GM21723 (cell line): ENCODE measurements at regions not wholly inside any gene's neighbourhood (a gene's known extent, or its start where the extent isn't known, plus 50 kb on each side); places are given as distances from the start of the nearest gene placed in this dataset.

Experiments
- ATAC-seq: cut with Tn5 transposase; IDR thresholded peaks from one replicate; pipeline ENCODE4 v1.9.1; 2021; ENCODE audit warnings: mild to moderate bottlenecking, moderate library complexity; ENCODE audit not compliant: unreplicated experiment

DNA sequence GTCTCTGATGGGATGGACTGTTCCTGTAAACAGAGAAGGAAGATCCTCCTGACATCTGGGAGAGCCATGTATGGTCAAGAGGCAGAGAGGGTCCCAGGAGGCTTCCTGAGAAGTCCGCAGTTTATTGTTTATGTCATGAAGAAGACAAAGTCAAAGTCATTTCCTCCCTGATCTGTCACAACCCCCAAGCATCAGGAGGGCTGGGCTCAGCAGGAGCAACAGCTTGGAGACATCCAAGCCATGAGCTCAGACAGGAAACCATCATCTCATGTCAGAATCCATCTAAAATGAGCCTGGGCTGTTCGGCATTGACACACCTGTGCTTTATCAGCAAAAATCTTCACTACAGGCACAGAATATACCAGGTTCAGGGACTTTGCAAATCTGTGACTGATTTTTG is 325.0 kb upstream of the MSX2 start:
- ATAC-seq: no peak

DNA sequence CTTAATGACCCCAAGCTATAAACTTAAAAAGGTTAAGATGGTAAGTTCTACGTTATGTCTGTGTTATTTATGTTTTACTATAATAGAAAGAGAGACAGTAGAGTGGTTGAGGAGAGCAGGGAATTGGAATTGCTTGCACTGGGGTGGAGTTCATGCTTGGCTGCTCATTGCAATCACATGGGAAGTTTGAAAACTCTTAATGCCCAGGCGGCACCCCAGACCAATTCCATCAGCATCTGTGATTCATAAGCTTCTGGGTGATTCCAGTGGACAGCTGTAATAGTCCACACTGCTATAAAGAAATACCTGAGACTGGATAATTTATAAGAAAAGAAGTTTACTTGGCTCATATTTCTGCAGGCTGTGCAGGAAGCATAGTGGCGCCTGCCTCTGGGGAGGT is 323.9 kb upstream of the MSX2 start:
- no peak for ATAC-seq

DNA sequence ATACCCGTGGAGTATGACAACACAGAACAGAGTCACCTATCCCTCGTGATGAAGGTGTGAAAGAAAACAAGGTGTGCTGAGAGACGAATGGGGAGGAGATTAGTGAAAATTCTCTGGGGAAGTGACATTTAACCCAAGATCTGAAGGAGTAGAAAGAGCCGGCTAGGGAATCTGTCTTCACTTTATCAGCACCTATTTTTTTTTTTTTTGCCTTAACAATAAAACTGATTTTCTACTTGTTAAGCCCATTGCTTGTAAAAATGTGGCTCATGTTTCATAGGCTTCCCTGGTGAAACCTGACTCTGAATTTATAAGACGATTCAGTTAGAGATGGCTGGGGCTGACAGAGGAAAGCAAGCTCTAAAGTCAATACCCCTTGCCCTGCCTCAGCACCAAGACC is 322.6 kb upstream of the MSX2 start:
- no peak for ATAC-seq

DNA sequence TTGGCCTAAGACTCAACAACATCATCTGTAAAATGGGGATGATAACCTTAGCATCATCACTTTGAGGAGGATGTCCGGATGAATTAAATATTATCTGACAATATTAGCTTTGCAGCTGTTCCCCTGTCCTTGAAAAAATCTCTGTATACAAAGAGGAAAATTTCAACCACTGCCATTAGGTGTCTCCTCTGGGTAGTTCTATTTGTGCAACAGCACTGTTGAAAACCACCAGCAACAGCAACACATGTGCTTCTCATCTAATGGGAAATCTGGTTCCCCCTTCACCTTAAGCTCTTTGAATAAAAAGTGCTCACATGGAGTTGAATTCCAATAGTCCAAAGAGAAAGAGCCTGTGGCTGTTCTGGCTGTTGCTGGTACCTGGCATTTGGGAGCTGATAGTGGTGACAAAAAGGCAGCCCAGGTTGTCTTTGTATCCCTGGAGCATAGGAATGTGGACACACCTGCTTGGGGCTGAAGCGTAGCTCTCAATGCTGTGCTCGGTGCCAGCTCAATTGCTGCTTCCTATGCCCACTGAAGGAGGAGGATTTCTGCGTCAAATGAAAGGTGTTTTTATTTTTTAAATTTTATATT is 322.1 kb upstream of the MSX2 start:
- no peak for ATAC-seq

DNA sequence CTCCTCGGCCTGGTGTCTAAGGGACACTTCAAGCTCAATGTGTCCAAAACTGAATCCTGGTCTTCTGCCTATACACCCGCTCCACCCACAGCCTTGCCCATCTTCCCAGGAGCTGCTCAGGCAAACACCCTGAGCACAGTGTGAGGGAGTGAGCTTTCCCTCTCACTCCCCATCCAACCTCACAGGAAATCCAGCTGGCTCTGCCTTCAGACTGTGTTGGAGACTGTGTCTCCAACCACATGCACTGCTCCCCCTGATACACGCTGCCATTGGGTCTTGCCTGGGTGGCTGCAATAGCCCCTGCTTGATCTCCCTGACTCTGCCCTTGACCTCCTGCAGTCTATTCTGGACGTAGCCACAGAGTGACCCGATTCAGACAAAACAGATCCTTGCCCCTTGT is 319.5 kb upstream of the MSX2 start:
- ATAC-seq: no peak

- ATAC-seq: no peak
Observed at GRCh38 chr5:174409070-174409469, 315.3 kb upstream of the MSX2 start.

- no peak for ATAC-seq
Observed at GRCh38 chr5:174409971-174410370, 314.4 kb upstream of the MSX2 start.

GRCh38 chr5:174410716-174411478 is 313.5 kb upstream of the MSX2 start:
- no peak for ATAC-seq

DNA sequence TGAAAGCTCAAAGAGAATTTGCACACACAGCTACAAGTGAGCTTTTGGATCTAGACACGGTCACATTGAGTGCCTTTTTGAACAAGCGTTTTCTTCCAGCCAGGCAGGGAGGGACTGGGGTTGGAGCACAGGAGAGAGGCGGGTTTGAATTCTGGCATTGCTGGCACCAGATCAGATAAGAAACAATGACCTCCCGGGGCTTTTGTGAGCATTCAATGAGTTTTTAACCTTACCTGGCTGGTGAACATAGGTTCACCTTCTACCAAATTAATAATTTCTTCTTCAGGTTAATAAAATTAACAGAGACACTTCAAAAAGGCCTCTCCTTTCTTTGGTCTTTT is 312.9 kb upstream of the MSX2 start:
- ATAC-seq: no peak

- ATAC-seq: no peak
Observed at GRCh38 chr5:174412374-174412773, 312.0 kb upstream of the MSX2 start.

- ATAC-seq: no peak
Observed at GRCh38 chr5:174412941-174413340, 311.4 kb upstream of the MSX2 start.

- no peak for ATAC-seq
Observed at GRCh38 chr5:174413567-174414314, 310.6 kb upstream of the MSX2 start.

DNA sequence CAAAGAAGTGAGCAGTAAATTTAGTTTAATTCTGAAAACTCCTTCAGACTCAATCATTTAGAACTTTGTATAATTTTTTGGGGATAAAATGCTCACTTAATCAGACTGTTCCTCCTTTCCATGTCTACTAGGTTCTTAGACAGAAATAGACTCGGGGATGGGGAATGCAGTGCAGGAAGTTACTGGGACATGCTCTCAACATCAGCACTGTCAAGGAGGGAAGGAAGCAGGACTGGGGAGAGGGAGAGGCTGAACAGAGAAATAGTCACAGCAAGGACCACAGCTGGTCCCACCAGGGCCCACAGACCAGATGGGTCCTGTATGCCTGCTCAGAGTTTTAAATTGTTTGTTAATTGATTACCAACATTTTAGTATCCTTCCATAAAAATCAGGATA is 310.1 kb upstream of the MSX2 start:
- no peak for ATAC-seq

GRCh38 chr5:174418809-174419539 is 305.4 kb upstream of the MSX2 start:
- peak; percentile 30 for ATAC-seq

DNA sequence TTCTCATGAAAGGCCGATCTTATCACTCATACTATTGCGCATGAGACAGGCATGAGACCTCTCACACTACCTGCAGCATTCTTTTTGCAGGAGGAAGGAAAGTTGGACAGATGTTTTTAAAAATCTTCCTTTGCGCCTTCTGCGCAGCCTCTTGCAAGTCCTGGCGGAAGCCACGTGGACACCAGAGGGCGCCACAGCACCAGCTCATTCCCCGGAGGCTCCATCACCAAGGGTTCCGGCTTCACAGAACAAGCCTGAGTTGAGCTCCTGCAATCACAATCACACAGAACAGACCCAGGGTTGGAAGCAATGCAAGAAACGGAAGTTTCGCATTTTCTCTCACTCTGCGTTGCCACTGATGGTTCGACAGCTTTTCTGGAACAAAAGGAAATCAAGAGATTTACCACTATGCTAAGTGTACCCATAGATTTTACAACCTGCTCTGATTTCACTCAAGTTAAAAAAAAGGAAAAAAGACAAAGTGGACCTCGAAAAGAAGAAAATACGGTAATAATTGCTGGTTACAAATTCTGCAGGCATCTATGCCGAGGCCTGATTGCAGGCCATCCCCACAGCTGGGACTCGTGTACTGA is 304.7 kb upstream of the MSX2 start:
- ATAC-seq: peak; percentile 94

DNA sequence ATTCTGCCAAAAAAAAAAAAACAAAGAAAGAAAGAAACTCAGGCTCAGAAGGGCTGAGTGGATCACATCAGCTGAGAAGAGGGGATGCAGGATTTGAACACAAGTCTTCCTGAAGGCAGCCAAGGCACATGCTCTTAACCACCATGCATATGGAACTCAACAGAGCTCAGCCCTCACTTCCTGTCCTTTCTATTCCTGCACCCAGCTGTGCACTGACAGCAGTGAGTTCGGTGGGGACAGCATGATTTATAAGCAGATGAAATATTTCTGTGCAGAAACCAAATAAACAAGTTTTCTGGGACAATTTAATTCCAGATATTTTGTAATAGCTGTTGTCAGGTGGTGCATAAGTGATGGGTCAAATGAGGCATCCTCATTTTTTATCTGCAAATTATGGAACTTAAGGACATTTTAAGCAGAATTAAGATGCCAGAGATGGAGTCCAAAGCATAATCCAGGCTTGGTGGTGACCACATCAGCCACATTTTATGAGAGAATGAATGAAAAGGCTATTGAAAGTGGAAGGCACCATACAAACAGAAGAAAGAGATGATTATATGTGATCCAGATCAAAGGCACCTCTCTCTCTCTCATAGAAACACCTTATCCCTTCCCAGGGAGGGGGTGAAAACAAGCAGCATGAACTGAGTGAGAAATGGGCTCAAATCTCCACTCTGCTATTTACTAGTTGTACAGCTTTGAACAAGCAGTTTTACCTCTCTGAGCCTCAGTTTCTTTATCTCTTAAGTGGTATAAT is 303.6 kb upstream of the MSX2 start:
- ATAC-seq: no peak

DNA sequence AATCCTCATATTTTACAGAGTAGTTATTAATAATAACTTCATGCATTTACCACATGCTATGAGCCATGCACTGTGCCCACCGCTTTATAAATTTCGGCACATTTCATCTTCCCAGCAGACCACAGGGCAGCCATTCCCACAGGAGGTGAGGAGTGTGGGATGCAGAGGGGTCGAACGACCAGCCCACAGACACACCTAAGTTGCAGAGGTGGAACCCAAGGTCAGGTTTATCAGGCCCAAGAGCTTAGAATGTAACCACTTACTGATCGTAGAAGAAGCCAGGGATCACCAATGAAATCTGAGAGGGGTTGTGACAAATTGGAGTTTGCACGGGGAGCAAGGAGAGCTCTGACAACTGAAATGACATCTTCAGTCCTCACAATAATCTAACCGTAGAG is 303.0 kb upstream of the MSX2 start:
- ATAC-seq: no peak

DNA sequence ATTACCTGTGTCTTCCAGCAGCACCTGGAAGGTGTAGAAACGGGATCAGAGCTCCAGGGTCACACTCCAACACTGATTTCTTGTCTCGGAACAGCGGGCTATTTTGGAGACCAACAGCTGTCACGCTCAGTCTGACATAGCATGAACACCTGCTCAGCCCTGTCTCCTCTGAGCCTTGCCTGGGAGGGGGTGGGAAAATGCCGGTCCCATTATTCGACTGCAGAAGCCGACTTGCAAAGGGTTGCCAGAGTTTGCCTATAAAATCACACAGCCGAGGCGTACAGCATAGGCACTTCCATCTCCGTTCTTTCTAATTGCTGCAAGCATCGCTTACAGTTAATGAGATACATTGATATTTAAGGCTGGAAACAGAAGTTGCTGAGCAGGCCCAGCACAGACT is 300.8 kb upstream of the MSX2 start:
- ATAC-seq: no peak

DNA sequence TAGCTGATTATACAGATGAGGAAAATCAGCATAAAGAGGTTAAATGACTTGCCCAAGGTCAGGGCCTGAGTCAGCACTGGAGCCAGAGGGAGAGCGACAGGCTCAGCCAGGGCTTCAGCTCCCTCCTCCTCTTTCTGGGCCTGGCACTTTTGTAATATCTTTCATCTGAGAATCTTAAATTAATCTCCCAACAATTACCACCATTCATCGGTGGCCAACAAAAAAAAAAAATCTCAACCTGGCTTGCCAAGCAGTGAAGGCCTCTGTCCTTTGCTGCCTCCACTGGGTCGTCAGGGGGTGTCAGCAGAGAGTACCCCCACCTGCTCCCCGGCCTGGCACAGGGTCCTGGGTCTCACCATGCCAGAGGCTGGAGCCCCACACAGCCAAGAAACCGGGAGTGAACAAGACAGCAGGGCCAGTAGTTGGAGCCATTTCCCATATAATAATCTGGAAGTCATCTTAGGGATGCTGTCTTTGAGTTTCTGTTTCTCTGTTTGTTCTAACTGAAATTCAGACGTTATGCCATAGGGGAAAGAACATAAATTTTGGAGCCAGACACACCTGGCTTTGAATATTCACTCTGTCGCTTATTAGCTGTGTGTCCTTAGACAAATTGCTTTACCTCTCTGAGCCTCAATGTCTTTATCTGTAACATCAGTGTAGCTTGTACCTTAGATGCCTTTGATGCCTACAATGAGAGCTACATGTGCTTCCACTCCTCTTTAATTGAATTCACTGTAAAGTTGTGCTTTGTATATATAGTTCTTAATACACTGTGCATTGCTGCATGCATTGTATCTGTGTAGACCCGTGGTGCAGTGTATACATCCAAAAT is 299.9 kb upstream of the MSX2 start:
- no peak for ATAC-seq
